ENCODE measurements at regions not wholly inside any gene's neighbourhood (a gene's known extent, or its start where the extent isn't known, plus 50 kb on each side); places are given as distances from the start of the nearest gene placed in this dataset.

DNA sequence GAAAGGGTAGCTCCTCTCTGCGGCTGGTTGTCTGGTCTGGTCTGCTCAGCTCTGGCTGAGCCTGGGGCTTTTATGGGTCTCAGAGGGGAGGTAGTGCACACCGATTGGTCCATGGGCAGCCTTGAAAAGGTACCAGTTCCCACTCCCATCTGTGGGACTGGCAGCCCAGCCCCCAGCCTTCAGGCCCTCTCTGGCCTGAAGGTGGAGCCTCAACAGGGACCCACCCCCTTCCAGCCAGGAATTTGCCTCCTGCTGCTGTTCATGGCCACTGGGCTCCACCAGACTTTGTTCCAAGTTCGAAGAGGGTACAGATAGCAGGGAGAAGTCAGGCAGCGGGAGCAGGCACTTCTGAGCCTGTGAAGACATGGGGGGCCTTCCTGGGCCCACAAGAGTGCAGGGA lies 165.3 kb upstream of the SLC27A6 start:
- TF ChIP-seq POLR2A (IDR thresholded peaks at IDR 0.05; ENCODE audit: low read depth, low read length) (no peak), POLR2AphosphoS5 (IDR thresholded peaks at IDR 0.05; ENCODE audit: low read depth, low read length) (no peak), TAF1 (IDR thresholded peaks at IDR 0.05; ENCODE audit: borderline replicate concordance, low read depth, low read length) (no peak)
